ENCODE measurements at regions not wholly inside any gene's neighbourhood (a gene's known extent, or its start where the extent isn't known, plus 50 kb on each side); places are given as distances from the start of the nearest gene placed in this dataset.
"Not testable (repeated sequence)": the region's sequence is repeated elsewhere in the genome, so short reads cannot be mapped to it uniquely, and the experiment has no call there.

GRCh38 chr12:75702477-75703093 lies 191.2 kb upstream of the KRR1 start:
- no peak for DNase-seq (ENCODE audit: low spot score)

DNA sequence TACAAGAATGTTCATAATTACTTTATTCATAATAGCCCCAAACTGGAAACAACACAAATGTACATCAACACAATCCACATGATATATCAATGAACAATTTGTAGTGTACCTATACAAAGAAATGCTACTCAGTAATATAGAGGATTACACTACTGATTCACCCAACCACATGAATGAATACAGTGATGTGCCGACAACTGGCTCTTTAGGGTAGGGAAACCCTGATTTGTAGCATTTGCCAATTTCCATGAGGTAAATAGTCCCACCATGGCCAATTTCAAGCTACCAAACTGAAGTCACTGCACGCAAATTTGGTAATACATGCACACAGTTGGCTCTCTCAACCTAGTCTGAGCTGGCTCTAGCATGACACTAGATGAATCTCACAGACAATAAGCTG lies 190.4 kb upstream of the KRR1 start:
- no peak for DNase-seq (ENCODE audit: low spot score)

DNA sequence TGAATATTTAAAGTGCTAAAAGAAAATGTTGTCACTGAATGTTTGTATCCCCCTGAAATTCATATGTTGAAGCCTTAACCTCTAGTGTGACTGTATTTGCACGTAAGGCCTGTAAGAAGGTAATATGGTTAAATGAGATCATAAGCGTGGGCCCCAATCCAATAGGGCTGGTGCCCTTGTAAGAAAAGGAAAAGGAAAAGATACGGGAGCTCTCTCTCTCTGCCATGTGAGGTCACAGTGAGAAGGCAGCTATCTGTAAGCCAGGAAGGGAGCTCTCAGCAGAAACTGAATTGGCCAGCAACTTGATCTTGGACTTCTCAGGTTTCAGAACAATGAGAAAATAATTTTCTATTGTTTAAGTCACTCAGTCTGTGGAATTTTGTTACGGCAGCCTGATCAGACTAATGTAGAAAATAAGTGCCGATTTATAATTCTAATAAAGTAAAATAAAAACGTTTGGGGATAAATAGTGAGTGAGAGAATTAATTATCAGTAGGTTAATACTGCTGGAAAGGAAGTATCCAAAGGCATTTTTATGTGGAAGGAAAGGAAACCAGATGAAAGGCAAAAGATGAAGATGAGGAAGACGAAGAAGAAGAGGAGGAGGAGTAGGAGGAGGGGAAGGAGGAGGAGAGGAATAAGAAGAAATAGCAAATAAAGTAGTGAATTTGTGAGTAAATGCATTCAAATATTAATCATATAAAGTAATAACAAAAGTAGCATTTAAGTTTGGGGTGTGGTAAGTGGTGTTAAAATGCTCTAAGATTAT lies 188.5 kb upstream of the KRR1 start:
- DNase-seq (ENCODE audit: low spot score) = no peak

DNA sequence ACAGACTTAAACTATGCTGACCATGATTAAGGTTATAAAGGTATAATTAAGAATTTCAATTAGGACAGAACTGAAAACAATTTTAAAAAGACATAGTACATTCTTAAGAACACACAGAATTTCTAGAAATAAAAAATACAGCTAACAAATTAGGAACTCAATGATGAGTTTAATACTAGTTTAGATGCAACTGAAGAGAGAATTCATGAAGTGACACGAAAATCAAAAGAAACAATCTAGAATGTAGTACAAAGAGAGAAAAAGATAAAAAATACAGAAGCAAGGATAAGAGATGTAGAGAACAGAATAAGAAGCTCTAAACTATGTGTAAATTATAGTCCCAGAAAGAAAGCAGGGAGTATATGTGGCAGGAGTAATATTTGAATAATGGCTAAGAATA lies 187.8 kb upstream of the KRR1 start:
- no peak for DNase-seq (ENCODE audit: low spot score)

DNA sequence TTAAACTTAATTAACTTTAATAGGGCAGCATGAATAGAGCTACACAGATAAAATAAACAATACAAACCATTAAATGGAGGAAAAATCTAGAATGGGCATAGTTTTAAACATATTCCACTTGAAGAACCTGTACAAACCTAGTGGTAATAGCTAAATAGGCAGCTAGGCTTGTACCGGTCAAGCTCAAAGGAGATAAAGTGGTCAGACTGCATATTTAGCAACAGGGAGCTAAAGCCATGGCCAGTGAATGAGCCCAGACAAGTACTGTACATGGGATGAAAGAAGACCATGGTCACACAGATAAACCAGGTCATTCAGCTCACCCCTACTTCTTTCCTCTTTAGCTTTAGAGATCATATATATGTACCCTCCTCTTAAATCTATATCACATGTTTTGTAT lies 186.6 kb upstream of the KRR1 start:
- no peak for DNase-seq (ENCODE audit: low spot score)

DNA sequence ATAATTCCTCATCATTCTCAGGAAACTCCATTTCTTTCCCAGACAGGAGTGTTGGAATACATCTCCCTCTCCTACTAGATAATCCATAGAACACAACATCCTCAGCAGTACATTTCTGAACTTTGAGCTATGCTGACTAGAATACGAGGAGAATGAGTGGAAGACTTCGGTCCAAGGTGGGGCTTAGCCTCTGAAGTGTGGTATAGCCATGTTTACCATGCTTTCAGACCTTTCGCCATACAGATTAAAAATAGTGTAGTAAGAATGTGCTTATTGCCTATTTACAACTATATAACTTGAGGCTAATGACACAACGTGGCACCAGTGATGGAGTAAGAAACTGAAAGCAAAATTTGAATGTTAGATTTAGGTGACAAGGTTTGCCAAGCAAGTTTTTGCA lies 184.5 kb upstream of the KRR1 start:
- no peak for DNase-seq (ENCODE audit: low spot score)

GRCh38 chr12:75694534-75695268 lies 183.3 kb upstream of the KRR1 start:
- DNase-seq (ENCODE audit: low spot score) = no peak

DNA sequence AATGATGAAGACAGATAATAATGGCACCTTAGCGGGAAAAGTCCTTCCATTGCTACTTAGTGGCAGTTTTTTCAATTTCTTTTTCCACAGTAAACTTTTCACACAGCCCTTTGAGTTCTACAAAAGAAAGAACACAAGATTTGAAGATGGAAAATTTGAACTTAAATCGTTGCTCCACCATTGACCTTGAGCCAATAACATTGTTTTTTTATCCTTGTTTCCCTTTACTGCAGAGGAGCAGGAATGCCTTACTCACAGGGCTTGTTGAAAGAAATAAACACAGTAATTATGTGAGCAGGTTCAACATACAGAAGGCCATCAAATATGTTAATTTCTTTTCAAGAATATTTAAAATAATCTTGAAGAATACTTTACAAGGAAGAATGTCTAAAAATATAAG lies 181.5 kb upstream of the KRR1 start:
- no peak for DNase-seq (ENCODE audit: low spot score)

DNA sequence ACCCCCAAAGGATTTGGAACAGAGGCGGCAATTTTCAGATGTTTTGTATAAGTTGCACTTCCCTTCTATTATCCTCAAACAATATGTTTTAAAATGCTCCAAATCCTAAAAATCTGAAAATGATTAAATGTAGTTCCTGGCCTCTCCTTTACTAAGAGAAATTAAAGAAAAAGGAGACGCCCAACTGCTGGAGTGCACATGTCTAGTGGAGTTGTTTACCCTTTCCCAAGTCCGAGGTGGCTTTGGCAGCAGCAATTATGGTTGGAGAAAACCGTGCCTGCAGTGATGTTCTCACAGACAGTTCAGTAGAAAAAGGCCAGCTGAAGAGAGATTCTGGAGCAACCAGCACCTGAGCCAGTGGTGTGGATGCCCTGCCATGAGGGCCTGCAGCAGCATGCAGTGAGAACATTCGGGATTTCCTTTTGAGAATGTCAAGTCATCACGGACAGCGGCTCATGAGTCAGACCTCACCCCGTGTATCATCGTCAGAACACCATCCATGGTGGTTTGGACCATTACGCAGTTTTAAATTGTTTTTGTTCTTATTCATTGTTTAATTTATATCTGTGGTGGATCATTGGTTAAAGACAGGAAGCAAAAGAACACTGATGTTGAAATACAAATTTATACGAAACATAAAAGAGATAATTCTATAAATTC lies 179.0 kb upstream of the KRR1 start:
- no peak for DNase-seq (ENCODE audit: low spot score)

DNA sequence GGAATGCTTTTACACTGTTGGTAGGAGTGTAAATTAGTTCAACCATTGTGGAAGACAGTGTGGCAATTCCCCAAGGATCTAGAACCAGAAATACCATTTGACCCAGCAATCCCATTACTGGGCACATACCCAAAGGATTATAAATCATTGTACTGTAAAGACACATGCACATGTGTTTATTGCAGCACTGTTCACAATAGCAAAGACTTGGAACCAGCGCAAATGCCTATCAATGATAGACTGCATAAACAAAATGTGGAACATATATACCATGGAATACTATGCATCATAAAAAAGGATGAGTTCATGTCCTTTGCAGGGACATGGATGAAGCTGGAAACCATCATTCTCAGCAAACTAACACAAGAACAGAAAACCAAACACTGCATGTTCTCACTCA lies 174.8 kb upstream of the KRR1 start:
- not testable (repeated sequence) for DNase-seq (ENCODE audit: low spot score)

DNA sequence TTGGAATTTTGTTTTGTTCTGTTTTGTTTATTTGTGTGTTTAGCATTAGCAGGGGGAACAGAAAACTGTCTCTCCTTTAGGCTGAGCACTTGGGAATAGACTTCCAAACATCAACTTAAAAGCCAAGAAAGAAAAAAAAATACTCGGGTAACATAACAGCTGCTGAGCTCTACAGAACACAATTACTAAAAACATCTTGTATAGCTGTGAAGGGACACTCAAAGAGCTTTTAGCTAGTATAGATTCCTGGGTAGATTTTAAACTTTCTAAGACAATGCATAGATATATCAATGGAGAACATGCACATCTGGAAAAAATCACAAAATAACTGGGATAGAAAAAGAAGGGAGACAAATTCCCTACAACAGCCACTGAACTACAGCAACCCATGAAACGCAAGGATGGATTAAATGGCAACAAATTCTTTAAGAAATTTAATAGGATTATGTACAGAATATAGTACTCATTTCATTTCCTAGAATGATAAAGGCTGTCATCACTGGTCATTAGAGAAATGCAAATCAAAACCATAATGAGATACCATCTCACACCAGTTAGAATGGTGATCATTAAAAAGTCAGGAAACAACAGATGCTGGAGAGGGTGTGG lies 174.3 kb upstream of the KRR1 start:
- no peak for DNase-seq (ENCODE audit: low spot score)

DNA sequence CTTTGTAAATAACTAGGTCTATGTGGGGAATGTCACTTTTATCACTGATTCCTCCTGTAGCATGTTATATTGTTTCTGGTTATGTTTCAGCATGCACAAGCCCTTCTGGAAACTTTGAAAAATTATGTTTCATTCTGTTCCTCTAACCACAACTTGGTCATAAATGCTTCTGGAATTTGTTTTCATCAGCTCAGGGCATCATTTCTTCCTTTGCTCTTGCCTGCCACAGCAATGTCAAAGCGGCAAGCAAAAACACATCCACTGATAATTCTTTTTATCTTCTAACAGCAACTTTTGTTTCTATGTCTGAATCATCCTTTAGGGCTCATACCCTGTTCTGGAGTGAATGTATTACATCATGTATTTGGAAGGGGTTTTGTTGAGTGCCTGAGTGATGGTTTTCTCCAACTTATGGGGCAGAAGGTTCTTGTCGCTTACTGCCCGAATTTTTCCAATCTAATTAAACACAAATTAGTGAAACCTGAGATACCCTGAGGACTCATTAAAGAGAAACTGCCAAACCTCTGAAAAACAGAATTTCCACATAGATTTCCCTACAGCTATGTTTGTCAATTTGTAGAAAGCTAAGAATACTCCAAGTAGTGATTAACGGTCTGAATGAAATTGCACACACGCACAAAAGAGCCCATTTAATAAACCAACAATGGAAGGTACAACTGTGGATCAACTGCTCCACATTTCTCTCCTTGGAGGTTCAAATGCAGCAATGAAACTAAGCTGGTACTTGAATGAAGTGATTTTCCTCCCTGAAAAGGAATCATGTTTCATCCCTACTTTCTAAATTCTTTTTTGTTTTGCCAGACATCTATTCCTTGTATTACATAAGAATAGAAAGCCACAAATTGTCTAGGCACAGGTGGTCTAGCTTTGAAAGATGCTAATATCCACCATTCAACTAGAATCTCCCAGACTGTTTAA lies 173.5 kb upstream of the KRR1 start:
- no peak for DNase-seq (ENCODE audit: low spot score)

- not testable (repeated sequence) for DNase-seq (ENCODE audit: low spot score)
Observed at GRCh38 chr12:75683995-75684586, 172.7 kb upstream of the KRR1 start.

DNA sequence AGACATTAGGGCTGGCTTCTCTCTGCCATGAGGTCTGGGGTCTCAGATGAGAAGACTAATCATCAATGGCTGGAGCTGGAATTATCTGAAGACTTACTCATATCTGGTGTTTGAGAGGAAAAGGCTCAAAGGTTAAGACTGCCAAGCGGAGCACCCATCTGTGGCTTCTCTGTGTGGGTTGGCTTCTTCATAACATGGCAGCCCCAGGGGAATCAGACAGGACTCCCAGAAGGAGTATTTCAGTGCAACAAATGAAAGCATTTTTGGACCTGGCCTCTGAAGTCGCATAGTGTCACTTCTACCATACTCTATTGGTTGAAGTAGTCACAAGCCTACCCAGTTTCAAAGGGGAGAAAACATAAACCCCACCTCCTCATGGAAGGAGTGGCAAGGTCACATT lies 171.8 kb upstream of the KRR1 start:
- no peak for DNase-seq (ENCODE audit: low spot score)

DNA sequence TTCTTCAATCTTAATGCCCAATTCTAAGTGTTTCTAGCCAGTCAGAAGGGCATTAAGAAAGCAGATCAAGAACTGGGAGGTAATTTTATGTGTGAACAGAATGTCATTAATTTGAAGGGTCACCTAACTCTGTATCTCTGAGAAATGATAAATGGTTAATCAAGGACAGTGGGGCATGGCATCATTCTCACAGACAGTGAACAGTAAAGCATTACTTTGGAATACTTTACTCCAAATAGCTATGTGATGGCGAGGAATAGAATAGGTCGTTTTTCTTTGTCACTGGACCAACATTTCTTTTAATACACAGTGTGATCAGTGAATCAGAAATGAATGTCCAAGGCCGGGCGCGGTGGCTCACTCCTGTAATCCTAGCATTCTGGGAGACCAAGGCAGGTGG lies 166.1 kb upstream of the KRR1 start:
- DNase-seq (ENCODE audit: low spot score) = no peak

- DNase-seq (ENCODE audit: low spot score) = no peak
Observed at GRCh38 chr12:75674393-75674792, 163.0 kb upstream of the KRR1 start.

DNA sequence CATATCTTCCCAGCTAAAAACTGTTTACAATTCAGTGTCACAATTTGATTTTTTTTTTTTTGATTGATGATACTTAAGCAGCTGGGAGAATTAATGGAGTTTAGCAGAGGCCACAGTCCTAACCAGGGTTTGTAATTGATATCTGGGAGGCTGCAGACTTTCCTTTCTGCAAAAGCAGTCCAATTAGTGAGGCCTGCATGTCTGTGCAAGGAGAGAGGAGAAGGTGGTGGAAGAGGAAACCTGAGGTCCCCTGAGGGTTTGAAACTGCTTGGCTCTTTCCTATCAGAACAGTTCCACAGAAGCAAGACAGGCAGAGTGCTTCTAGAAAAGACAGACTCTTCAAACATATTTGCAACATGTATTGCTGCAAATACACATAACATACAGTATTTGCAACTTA lies 160.8 kb upstream of the KRR1 start:
- no peak for DNase-seq (ENCODE audit: low spot score)

- DNase-seq (ENCODE audit: low spot score) = no peak
Observed at GRCh38 chr12:75670216-75670615, 158.8 kb upstream of the KRR1 start.

- DNase-seq (ENCODE audit: low spot score) = no peak
Observed at GRCh38 chr12:75666939-75667334, 155.5 kb upstream of the KRR1 start.

DNA sequence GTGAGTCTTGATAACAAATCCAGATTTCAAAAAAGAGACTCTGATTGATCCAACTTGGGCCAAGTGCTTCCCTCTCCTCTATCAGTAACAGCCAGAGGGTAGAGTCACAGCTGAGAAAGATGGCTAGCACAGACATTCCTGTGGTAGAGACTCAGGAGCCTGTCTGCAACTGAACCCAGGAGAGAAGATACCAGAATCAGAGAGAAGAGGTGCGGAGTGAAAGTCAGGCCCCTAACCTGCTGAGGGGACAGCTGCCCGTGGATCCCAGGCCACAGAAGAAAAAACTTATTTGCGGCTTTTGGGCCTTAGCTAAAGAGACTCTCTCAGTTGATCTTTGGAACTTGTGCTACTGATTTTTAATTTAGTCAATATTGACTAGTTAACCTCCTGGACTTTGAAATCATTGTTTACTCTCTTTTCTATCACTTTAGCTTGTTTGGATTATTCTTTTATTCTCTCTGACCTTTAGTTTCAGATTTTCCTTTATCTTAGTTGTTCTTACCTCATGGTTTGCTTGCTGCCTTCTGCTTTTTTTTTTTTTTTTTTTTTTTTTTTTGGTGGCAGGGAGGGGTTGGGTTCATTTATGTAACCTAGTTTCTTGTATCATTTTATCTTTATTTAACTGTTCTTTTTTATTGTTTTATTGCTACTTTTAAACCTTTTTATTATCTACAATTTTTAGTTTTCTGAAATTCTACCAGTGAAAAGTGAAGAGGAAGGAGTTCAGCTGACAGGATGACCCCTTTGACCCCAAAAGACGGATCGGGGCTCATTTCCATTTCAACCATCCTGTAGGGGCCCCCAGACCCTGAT lies 154.9 kb upstream of the KRR1 start:
- DNase-seq (ENCODE audit: low spot score) = no peak
